ENCODE measurements at regions not wholly inside any gene's neighbourhood (a gene's known extent, or its start where the extent isn't known, plus 50 kb on each side); places are given as distances from the start of the nearest gene placed in this dataset.

DNA sequence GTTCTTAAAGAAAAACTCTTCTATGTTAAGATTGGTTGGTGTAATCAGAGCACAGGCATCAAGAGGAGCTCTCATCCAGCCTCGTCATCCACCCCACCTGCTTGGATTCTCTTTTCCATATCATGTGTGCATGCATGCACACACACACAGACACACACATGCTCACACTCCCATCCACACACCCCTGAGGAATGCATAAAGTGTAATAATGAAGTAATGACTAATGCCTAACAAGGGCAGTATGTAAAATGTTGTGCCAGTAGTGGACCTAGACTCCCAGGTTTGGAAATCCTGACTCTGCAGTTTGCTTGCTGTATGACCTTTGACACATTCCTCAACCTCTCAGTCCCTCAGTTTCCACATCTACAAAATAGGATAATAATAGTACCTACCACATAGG is 280.0 kb upstream of the ANKRD55 start:
- no peak for DNase-seq
- ATAC-seq: no peak

DNA sequence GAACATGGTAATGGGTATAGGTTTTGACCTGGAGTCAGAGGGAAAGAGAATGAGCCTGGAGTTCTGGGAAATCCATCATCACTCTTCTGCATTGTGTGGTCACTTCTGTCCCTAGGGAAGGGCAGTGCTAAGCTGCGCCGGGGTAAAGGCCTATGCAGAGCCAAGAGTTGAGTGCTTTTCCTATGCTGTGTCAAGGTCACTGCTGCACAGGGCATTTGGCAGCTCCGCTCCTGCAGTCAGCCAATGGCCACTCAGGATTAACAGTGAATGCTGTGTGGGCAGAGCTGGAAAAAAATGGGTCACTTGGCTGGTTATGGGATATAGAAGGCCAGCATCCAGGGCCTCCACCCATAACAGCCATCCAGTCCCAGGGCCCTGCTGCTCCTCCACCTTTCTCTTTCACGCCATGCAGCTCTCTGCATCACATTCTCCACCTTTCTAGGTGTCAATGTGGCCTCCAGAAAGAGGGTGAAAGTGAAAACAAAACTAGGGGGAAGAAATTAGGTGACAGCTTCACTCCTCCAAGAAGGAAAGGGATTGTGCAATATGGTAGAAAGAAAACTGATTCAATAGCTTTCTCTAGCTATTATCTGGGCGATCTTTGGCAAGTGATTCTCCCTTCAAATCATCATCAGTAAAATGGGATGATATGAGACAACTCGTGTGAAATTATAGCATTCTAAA is 279.3 kb upstream of the ANKRD55 start:
- no peak for ATAC-seq
- DNase-seq: no peak

DNA sequence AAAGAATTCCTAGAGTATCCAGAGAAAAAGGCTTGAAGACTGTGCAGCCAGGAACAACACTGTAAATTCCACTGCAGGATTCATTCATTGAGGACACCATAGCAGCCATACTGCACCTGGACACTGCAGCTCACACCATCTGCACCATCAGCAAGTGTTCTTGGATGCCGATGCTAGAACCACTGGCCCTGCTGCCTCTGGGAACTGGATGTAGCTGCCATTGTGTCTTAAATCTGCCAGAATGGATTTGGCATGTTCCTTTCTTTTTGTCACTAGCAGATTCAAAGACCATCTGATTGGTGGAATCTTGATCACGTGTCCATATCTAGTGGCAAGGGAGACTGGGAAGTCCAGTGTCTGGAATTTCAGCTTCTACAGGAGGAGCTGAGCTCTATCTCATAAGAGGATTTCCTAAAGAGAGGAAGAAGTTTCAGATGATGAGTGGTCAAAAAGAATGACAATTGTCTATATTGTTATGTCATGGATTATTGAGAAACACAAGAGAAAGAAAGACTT is 278.3 kb upstream of the ANKRD55 start:
- no peak for ATAC-seq
- DNase-seq: no peak

- ATAC-seq: no peak
These were observed 275.1 kb upstream of the ANKRD55 start for GRCh38 chr5:56508249-56508648.

GRCh38 chr5:56507351-56507930 is 274.3 kb upstream of the ANKRD55 start:
- no peak for ATAC-seq

More at GRCh38 chr5:56508249-56508648, 275.1 kb upstream of the ANKRD55 start:
- DNase-seq: no peak

DNA sequence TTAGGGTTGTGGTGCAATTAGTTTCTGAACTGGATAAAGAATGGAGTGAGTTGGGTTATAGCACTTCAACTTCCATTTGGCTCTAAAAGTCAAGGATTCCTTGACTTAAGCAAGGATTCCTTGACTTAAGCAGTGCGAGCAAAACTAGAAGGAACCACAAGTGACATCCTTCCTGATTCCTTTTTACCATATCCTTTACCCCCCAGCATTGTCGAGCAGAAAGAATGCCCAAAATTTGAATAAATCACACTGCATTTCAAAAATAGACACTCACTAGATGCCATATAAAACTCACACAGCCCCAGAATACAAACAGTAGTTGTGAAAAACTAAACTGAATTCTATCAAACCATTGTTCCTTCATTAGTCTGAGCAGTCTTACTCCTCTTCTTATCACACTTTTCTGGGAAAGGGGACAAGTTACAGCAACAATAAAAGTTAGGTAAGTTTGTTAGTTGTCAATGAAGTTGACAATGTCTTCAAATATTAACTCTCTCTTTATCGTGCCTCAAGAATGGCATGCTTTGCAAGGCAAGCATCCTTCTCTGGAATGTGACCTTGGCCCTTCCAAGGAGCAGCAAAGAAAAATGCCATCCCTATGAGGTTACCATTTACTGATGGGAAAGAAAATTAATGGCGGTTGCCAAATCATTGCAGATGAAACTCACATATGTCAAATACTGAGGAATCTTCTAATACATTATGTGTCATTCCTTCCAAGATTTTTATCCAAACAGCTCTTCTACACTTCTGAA is 273.3 kb upstream of the ANKRD55 start:
- DNase-seq (no peak), ATAC-seq (no peak)

More at GRCh38 chr5:56507351-56507930, 274.3 kb upstream of the ANKRD55 start:
- DNase-seq: no peak

GRCh38 chr5:56503929-56504328 is 270.8 kb upstream of the ANKRD55 start:
- DNase-seq: no peak
- ATAC-seq: no peak

DNA sequence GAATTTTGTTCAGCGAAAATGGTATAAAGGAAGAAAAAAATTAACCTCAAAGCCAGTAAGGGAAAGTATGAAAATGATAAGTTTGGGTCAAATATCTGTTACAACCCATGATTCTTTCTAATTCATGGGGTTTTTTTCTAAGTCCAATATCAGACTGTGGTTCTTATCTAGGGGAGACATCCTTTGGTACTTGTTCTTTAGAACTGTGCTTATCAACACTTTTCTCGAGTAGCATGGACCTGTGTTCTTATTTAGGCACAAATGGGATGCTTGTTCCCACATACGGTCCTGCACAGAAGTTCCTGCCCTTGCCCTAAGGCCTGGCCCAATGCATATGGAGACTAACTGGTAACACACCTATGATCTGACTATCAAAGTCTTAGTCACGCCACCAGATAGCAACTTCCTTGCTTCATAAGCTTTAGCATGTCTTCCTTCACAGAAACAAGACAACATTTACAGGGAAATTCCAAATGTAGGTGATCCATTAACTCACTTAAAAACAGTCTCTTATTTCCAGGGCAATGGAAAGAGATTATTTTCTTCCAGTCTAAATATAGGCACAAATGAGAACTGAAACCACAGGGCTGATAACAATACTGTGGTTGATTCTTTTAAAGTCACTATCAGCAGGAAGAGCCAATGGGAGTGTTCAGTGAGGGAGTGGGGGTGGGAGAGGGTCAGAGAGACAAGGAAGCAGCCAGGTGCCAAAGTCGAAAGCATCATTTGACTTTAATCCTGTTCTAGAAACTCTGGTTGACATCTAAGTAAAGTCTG is 268.8 kb upstream of the ANKRD55 start:
- ATAC-seq (peak; percentile 46), DNase-seq (no peak)

- DNase-seq (no peak), ATAC-seq (no peak)
These were observed 266.8 kb upstream of the ANKRD55 start for GRCh38 chr5:56499901-56500300.

DNA sequence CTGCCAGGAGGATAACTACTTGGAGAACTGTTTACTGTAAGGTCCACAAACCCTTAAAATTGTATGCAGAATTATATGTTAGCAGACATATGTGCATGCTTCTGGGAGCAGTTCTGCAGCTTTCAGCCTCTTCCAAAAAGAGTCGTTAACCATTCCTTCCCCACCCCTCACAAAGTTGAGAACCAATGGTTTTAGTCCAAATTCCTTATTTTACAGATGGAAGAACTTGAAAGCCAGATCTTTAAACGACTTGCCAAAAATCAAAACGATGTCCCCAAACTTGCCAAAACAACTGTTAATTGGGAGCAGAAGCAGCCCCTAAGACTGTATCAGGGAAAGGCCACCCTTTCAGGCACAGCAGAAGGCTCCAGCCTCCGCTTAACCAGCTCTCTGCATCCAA is 266.4 kb upstream of the ANKRD55 start:
- ATAC-seq: no peak

DNA sequence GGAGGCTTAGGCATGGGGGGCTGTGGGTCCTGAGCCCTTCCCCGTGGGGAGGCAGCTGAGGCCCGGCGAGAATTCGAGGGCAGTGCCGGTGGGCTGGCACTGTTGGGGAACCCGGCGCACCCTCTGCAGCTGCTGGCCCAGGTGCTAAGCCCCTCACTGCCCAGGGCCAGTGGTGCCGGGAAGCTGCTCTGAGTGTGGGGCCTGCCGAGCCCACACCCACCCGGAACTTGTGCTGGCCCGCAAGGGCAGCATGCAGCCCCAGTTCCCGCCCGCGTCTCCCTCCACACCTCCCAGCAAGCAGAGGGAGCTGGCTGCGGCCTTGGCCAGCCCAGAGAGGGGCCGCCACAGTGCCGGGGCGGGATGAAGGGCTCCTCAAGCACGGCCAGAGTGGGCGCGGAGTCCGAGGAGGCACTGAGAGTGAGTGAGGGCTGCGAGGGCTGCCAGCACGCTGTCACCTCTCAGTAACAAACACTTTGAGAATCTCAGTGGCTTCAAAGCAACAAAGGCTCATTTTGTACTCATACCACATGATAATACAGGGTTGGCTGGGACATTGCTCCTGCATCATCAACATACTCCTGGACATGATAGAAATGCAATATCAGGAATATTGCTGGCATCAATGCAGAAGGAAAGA is 265.7 kb upstream of the ANKRD55 start:
- ATAC-seq (no peak), DNase-seq (no peak)

More for the DNA sequence above, 266.4 kb upstream of the ANKRD55 start:
- DNase-seq: no peak

DNA sequence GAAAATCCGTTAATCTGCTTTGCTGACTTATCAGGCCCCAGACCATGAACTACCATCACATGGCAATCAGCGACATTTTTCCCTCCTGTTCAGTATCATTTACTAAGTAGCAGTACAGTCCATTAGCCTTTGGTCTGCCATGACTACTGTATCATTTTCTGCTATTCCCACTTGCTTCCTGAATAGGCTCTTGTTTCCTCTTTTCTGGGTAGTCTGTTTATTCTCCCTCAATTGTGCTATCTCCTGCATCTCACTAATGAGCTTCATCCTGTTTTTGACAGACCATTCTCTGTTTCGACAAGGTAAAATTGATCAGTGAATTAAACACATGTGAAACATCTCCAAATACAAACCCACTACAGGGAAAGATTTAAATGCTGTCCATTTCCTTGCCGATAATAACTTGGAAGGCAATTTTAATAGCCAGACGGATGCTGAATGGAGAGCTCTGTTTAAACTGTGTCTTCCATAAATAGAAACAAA is 263.5 kb upstream of the ANKRD55 start:
- ATAC-seq: no peak
- no peak for DNase-seq

- ATAC-seq (no peak), DNase-seq (no peak)
These were observed 261.2 kb upstream of the ANKRD55 start for GRCh38 chr5:56494300-56494731.

DNA sequence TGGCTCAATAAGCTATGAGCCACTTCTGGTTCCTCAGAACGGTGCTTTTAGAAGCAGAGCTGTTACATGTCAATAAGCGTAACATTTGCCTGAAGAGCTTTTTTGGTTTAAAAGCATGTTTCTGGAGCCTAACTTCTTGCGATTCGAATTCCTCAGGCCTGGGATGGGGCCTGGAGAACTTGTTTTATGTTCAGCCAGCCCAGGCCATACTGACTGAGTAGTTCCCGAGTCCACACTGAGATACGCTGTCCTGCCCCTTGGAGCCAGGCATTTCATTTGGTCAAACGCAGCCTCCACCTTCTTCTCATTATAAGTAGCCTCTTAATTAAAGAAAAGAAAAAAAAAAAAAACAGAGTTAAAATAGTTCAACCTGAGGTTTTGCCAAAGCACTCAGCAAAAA is 260.6 kb upstream of the ANKRD55 start:
- no peak for DNase-seq
- ATAC-seq: no peak

DNA sequence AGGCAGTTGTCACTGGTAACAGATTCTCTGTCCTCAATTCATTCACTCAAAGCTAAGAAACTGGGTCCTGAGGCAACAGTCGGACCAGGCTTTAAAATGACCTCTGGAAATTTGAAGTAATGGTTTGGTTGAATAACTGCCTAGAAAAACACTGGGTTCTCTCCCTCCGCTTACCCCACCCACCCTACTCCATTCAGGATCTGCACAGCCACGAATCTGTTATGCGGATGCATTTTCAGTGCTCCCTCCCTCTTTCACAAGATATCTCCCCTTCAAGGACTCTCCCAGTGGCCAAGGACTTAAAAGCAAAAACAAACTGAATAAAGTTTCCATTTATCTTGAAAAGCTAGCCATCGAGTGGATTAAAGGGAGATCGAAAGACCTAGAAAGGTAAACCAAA is 260.2 kb upstream of the ANKRD55 start:
- DNase-seq (no peak), ATAC-seq (no peak)

GRCh38 chr5:56492812-56493211 is 259.7 kb upstream of the ANKRD55 start:
- no peak for DNase-seq
- ATAC-seq: no peak

DNA sequence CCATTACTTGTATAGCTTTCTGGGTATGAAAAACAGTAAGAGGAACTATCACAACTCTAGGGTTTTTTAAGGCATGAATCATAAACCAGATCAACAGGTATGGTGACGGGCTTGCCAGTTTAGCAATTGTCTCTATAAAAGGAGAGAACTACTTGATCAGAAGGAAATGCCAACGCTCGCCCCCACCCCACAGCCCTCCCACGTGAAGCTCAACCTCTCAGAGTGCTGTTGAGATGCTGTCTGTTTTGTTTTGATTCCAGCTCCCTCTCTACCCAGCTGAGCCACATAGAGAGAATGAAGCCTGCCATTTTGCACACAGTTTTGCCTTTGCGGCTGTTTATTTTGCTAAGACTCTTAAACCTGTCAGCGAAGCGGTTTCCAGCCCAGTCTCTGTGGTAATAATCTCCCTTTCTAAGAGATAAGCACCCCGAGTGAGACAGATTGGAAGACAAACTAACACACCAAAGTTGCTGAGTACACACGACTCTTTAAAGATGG is 257.9 kb upstream of the ANKRD55 start:
- DNase-seq (peak; percentile 21), ATAC-seq (peak; percentile 77)

DNA sequence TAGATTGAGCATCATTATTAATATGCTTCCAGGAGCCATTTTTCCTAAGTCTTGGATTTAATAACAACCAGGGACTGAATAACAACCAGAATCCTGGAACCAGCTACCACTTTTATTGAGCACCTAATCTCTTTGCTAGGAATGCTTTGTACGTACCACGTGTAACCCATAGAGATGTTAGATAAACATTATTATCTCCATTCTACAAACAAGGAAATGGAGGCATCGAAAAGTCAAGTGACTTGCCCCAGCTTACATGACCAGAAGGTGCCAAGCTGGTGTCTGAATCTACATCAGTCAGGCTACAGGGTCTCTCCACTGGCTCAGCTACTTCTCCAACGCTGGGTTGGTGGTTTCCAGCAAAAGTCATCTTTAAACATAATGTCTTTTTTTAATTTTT is 256.1 kb upstream of the ANKRD55 start:
- DNase-seq (no peak), ATAC-seq (no peak)

- ATAC-seq: no peak
- DNase-seq: no peak
These were observed 254.5 kb upstream of the ANKRD55 start for GRCh38 chr5:56487528-56488115.

- no peak for DNase-seq
- no peak for ATAC-seq
These were observed 249.2 kb upstream of the ANKRD55 start for GRCh38 chr5:56482363-56482762.

Measured in stimulated activated naive CD8-positive, alpha-beta T cell treated with anti-CD3 and anti-CD28 coated beads, Interleukin-15, Interleukin-2, amounts not matched to agents 100 U/mL and 50 U/mL, for 24 hours (primary cell).